HepG2 (cell line): ENCODE measurements at regions not wholly inside any gene's neighbourhood (a gene's known extent, or its start where the extent isn't known, plus 50 kb on each side); places are given as distances from the start of the nearest gene placed in this dataset.

Experiments used
- CHD2 ChIP-seq: IDR thresholded peaks from 2 replicates; pipeline ENCODE4 v1.6.1; 2011; ENCODE audit warnings: low read depth, low read length, improper control_type of control experiment
- ETV5 ChIP-seq: IDR thresholded peaks from 2 replicates; pipeline ENCODE4 v1.6.1; 2018; ENCODE audit warnings: missing biosample characterization, missing genetic modification reagents, inconsistent platforms, borderline replicate concordance
- HNRNPH1 ChIP-seq: fragments of 200-400 bp; formaldehyde crosslinking; optimal IDR thresholded peaks from 2 replicates; pipeline ENCODE3; 2017; ENCODE audit warnings: mild to moderate bottlenecking, low read depth, low read length
- HOXA3 ChIP-seq: sonication (generic); formaldehyde crosslinking; IDR thresholded peaks from 2 replicates; pipeline ENCODE4 v1.5.0; 2020; ENCODE audit warnings: missing genetic modification reagents
- MAZ ChIP-seq, 2 experiments: sonication (generic) in 1 of 2; formaldehyde crosslinking in 1 of 2; IDR thresholded peaks; 2 replicates each; pipeline versions ENCODE4 v1.5.0 to v1.6.1; 2012 to 2020; ENCODE audit warnings: low read depth in 2 of 2, mild to moderate bottlenecking in 2 of 2, borderline replicate concordance in 1 of 2, improper control_type of control experiment in 1 of 2, low read length in 1 of 2, missing genetic modification reagents in 1 of 2, moderate library complexity in 1 of 2
- MYNN ChIP-seq: sonication (generic); formaldehyde crosslinking; IDR thresholded peaks from 2 replicates; pipeline ENCODE4 v1.4.0; 2020; ENCODE audit warnings: mild to moderate bottlenecking, low read depth, missing genetic modification reagents
- NBN ChIP-seq: fragments of 450-650 bp; conservative IDR thresholded peaks from 2 replicates; pipeline ENCODE4 v1.6.1; 2017
- NCOA5 ChIP-seq: sonication (generic); formaldehyde crosslinking; IDR thresholded peaks from 2 replicates; pipeline ENCODE4 v1.4.0; 2020; ENCODE audit warnings: missing genetic modification reagents
- SRSF4 ChIP-seq: fragments of 200-400 bp; formaldehyde crosslinking; IDR thresholded peaks from one replicate; pipeline ENCODE4 v1.6.1; 2018; ENCODE audit warnings: mild to moderate bottlenecking, low read depth, low read length, moderate library complexity; ENCODE audit not compliant: poor library complexity, severe bottlenecking
- TFDP1 ChIP-seq: IDR thresholded peaks from 2 replicates; pipeline ENCODE4 v1.6.1; 2016; ENCODE audit warnings: missing compliant biosample characterization, missing genetic modification reagents, borderline replicate concordance
- ZHX1 ChIP-seq: sonication (generic); formaldehyde crosslinking; IDR thresholded peaks from 2 replicates; pipeline ENCODE4 v1.8.1; 2022; ENCODE audit warnings: low read depth, mild to moderate bottlenecking, missing genetic modification reagents
- ZNF256 ChIP-seq: sonication (generic); formaldehyde crosslinking; conservative IDR thresholded peaks from 2 replicates; pipeline ENCODE4 v1.4.0; 2020; ENCODE audit warnings: missing genetic modification reagents
- ZNF547 ChIP-seq: sonication (generic); formaldehyde crosslinking; IDR thresholded peaks from 2 replicates; pipeline ENCODE4 v1.5.1; 2020; ENCODE audit warnings: mild to moderate bottlenecking, missing genetic modification reagents
- ZNF703 ChIP-seq: sonication (generic); formaldehyde crosslinking; IDR thresholded peaks from 2 replicates; pipeline ENCODE4 v1.5.1; 2020; ENCODE audit warnings: missing genetic modification reagents, mild to moderate bottlenecking, moderate library complexity, borderline replicate concordance

- TF ChIP-seq MAZ (IDR thresholded peaks at IDR 0.05; ENCODE audit: borderline replicate concordance, low read depth, low read length) (no peak), MAZ (CRISPR knock-in tag; IDR thresholded peaks at IDR 0.05; ENCODE audit: low read depth) (no peak), TFDP1 (CRISPR knock-in tag) (no peak), ZHX1 (CRISPR knock-in tag) (no peak), NBN (no peak), HOXA3 (CRISPR knock-in tag) (no peak), ZNF703 (CRISPR knock-in tag) (no peak), HNRNPH1 (no peak), MYNN (CRISPR knock-in tag) (no peak), SRSF4 (no peak), NCOA5 (CRISPR knock-in tag) (no peak), ZNF256 (CRISPR knock-in tag) (no peak), CHD2 (no peak), ETV5 (CRISPR knock-in tag) (no peak), ZNF547 (CRISPR knock-in tag) (no peak)
Observed at GRCh38 chr2:207251573-207252192, 85.9 kb upstream of the KLF7 start.
